8988T (cell line): ENCODE measurements at regions not wholly inside any gene's neighbourhood (a gene's known extent, or its start where the extent isn't known, plus 50 kb on each side); places are given as distances from the start of the nearest gene placed in this dataset.

ENCODE experiments used
- DNase-seq: peaks from one replicate; pipeline ENCODE4 v3.0.0; 2011

- DNase-seq, result no peak
These were observed 566.5 kb upstream of the PKN2 start for GRCh38 chr1:88117597-88117996.

GRCh38 chr1:88118176-88118845, 565.8 kb upstream of the PKN2 start:
- no peak for DNase-seq

- no peak for DNase-seq
These were observed 559.5 kb upstream of the PKN2 start for GRCh38 chr1:88124614-88125013.

- DNase-seq, result no peak
These were observed 557.6 kb upstream of the PKN2 start for GRCh38 chr1:88126467-88126866.

- no peak for DNase-seq
These were observed 550.1 kb upstream of the PKN2 start for GRCh38 chr1:88133991-88134390.

- no peak for DNase-seq
These were observed 548.8 kb upstream of the PKN2 start for GRCh38 chr1:88134983-88135921.

GRCh38 chr1:88139633-88140032, 544.4 kb upstream of the PKN2 start:
- DNase-seq, result no peak

- DNase-seq, result no peak
These were observed 543.7 kb upstream of the PKN2 start for GRCh38 chr1:88140325-88140724.

- no peak for DNase-seq
These were observed 542.5 kb upstream of the PKN2 start for GRCh38 chr1:88141499-88142074.

GRCh38 chr1:88145752-88146151, 538.3 kb upstream of the PKN2 start:
- no peak for DNase-seq

GRCh38 chr1:88149686-88150085, 534.4 kb upstream of the PKN2 start:
- no peak for DNase-seq

- DNase-seq, result no peak
These were observed 533.7 kb upstream of the PKN2 start for GRCh38 chr1:88150330-88150729.

GRCh38 chr1:88163187-88163586, 520.9 kb upstream of the PKN2 start:
- no peak for DNase-seq

- no peak for DNase-seq
These were observed 515.9 kb upstream of the PKN2 start for GRCh38 chr1:88168126-88168525.

- no peak for DNase-seq
These were observed 514.9 kb upstream of the PKN2 start for GRCh38 chr1:88169139-88169538.

GRCh38 chr1:88169939-88170338, 514.1 kb upstream of the PKN2 start:
- no peak for DNase-seq

- DNase-seq, result no peak
These were observed 508.9 kb upstream of the PKN2 start for GRCh38 chr1:88175120-88175630.

GRCh38 chr1:88175631-88176226, 508.3 kb upstream of the PKN2 start:
- no peak for DNase-seq

GRCh38 chr1:88179943-88180342, 504.1 kb upstream of the PKN2 start:
- DNase-seq, result no peak

GRCh38 chr1:88180449-88181108, 503.5 kb upstream of the PKN2 start:
- DNase-seq, result no peak

GRCh38 chr1:88186911-88187310, 497.2 kb upstream of the PKN2 start:
- no peak for DNase-seq

GRCh38 chr1:88188038-88188437, 496.0 kb upstream of the PKN2 start:
- DNase-seq, result no peak

- DNase-seq, result no peak
These were observed 494.5 kb upstream of the PKN2 start for GRCh38 chr1:88189525-88189924.
